Tibial artery (tissue), 4 donors: ENCODE measurements at regions not wholly inside any gene's neighbourhood (a gene's known extent, or its start where the extent isn't known, plus 50 kb on each side); places are given as distances from the start of the nearest gene placed in this dataset.

ENCODE experiments used
- DNase-seq, 2 donors: peaks; one replicate each; pipeline ENCODE4 v3.0.0-alpha.2; 2019
- H3K27ac ChIP-seq, 2 donors: fragments of 200-600 bp; sonication (generic) in 1 of 2; 1 replicate in 1 of 2; 2 replicates in 1 of 2; pipeline ENCODE4 v1.5.1; 2018 to 2019; ENCODE audit warnings: mild to moderate bottlenecking in 1 of 2
- H3K27me3 ChIP-seq, 2 donors: fragments of 200-600 bp; sonication (generic) in 1 of 2; one replicate each; pipeline versions ENCODE4 v1.5.1 to v1.6.0; 2016 to 2019
- H3K36me3 ChIP-seq, 3 donors: fragments of 200-600 bp; sonication (generic) in 2 of 3; one replicate each; pipeline ENCODE4 v1.5.1; 2016 to 2019; ENCODE audit warnings: mild to moderate bottlenecking in 2 of 3
- H3K4me1 ChIP-seq, 4 donors: fragments of 200-600 bp; sonication (generic) in 2 of 4; 1 replicate in 3 of 4; 2 replicates in 1 of 4; pipeline ENCODE4 v1.5.1; 2016 to 2019
- H3K4me3 ChIP-seq, 2 donors: fragments of 200-600 bp; sonication (generic) in 1 of 2; 1 replicate in 1 of 2; 2 replicates in 1 of 2; pipeline ENCODE4 v1.5.1; 2018 to 2019; ENCODE audit warnings: mild to moderate bottlenecking in 2 of 2
- H3K9me3 ChIP-seq, 3 donors: fragments of 200-600 bp; sonication (generic) in 1 of 3; one replicate each; pipeline ENCODE4 v1.5.1; 2016 to 2019
- intact Hi-C: fragments of 100-400 bp; cut with DNase I; formaldehyde crosslinking; loops from one replicate; pipeline ENCODE4 v1.15.0; 2023; ENCODE audit warnings: low total_unique reads
- TF ChIP-seq, protein P1 (sequence below), 2 experiments: fragments of 200-600 bp in 1 of 2; fragments of 450-650 bp in 1 of 2; IDR thresholded peaks; one replicate each; pipeline ENCODE4 v1.5.1; 2017 to 2019; ENCODE audit warnings: antibody characterized with exemption in 2 of 2, mild to moderate bottlenecking in 1 of 2, moderate library complexity in 1 of 2

DNA sequence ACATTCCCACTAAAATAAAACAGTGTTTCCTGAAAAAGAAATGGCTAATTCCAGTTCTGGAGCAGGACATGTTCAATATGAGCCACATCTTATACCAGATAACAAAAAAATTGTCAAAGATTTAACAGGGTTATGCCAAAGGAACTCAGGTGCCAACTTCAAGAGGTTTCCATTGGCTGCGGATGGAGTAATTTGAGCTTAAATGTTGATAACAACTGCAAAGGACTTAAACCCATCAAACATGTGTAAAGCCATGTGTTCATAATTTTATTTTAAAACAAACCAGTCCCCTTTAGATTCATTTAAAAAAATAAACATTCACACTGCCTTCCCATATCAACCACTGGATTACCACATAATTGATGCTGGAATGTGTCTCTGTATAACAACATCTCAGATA lies 156.4 kb upstream of the PCDH18 start:
- Histone ChIP-seq H3K4me1 (peaks cover 0 to 33% (median 2%) of the 10 kb centered on the region in 4 donors), H3K4me3 (no peak overlapping the region), H3K27ac (peak overlapping the region in 1 of 2 donors; percentile 5), H3K36me3 (no peaks in the 10 kb centered on the region), H3K9me3 (no peaks in the 10 kb centered on the region), H3K27me3 (no peaks in the 10 kb centered on the region)
- intact Hi-C loops: no loop called here
- TF ChIP-seq, protein P1, sequence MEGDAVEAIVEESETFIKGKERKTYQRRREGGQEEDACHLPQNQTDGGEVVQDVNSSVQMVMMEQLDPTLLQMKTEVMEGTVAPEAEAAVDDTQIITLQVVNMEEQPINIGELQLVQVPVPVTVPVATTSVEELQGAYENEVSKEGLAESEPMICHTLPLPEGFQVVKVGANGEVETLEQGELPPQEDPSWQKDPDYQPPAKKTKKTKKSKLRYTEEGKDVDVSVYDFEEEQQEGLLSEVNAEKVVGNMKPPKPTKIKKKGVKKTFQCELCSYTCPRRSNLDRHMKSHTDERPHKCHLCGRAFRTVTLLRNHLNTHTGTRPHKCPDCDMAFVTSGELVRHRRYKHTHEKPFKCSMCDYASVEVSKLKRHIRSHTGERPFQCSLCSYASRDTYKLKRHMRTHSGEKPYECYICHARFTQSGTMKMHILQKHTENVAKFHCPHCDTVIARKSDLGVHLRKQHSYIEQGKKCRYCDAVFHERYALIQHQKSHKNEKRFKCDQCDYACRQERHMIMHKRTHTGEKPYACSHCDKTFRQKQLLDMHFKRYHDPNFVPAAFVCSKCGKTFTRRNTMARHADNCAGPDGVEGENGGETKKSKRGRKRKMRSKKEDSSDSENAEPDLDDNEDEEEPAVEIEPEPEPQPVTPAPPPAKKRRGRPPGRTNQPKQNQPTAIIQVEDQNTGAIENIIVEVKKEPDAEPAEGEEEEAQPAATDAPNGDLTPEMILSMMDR (IDR thresholded peaks at IDR 0.05): no peak
- no peak for DNase-seq

DNA sequence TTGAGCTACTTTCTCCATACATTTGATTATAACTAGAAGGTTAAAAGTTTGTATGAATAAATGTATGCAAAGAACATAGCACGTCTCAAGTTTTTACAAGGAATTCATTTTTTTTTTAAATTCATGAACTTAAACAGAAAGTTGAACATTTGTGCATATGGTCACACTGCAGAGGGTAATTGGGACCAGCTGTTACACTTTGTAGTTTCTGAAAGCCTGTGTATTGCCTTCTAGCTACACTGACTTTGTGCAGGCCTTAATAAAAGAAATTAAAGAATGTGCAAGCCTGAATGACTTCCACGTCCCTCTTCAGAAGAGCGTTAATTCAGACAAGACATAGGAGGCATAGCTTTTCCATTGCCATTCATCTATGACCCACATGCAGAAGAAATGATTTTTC lies 153.1 kb upstream of the PCDH18 start:
- Histone ChIP-seq H3K27me3 (no peaks in the 10 kb centered on the region), H3K4me1 (peaks cover 0 to 9% (median 2%) of the 10 kb centered on the region in 4 donors), H3K36me3 (no peaks in the 10 kb centered on the region), H3K4me3 (no peak overlapping the region), H3K9me3 (no peaks in the 10 kb centered on the region), H3K27ac (no peak overlapping the region)
- intact Hi-C loops: no loop called here
- DNase-seq: no peak
- TF ChIP-seq, protein P1 (IDR thresholded peaks at IDR 0.05): no peak

DNA sequence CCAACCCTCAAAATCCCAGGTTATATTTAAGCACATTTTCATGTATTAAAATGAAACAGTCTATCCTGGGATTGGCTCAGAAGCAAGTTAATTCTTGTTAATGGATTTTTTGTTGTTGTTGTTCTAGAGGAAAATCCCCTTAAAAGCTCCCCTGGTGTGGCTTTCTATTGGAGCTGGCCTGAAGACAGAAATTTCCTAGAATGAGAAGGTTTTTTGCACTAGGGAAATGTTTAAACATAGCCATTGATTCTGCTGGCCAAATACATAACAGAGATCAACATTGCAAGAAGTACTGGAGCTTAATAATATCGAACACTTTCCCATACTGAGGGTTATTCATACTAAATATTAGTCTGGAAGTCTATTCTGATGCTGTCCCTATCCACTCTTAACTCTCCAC lies 148.8 kb upstream of the PCDH18 start:
- Histone ChIP-seq H3K27ac (no peak overlapping the region), H3K27me3 (no peaks in the 10 kb centered on the region), H3K9me3 (no peaks in the 10 kb centered on the region), H3K36me3 (no peaks in the 10 kb centered on the region), H3K4me1 (peaks cover 0 to 23% (median 7%) of the 10 kb centered on the region in 4 donors), H3K4me3 (no peak overlapping the region)
- TF ChIP-seq, protein P1 (IDR thresholded peaks at IDR 0.05): no peak
- intact Hi-C loops: no loop called here
- DNase-seq: no peak

DNA sequence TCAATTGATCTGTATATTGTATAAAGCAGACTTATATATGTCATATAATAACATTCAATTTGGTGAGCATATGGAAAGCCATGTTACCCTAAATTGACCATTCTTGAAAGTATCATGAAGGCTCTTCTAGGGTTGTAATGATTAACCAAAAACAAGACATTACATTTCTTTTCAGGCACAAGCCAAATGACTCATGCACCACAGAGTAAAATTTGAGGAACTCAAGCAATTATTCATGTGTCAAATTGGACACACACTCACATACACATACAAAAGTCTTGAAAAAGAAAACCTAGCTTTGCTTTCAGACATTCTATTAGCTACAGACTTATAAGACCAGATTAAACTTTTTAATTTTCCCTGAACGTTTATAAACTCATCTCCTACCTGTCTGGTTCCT lies 146.5 kb upstream of the PCDH18 start:
- TF ChIP-seq, protein P1 (IDR thresholded peaks at IDR 0.05): no peak
- DNase-seq: no peak
- intact Hi-C loops: no loop called here
- peaks cover 0 to 23% (median 7%) of the 10 kb centered on the region in 4 donors for H3K4me1 ChIP-seq
- H3K36me3 ChIP-seq: no peaks in the 10 kb centered on the region
- no peak overlapping the region for H3K4me3 ChIP-seq
- H3K9me3 ChIP-seq: no peaks in the 10 kb centered on the region
- H3K27ac ChIP-seq: peak overlapping the region in 1 of 2 donors; percentile 12
- H3K27me3 ChIP-seq: no peaks in the 10 kb centered on the region

DNA sequence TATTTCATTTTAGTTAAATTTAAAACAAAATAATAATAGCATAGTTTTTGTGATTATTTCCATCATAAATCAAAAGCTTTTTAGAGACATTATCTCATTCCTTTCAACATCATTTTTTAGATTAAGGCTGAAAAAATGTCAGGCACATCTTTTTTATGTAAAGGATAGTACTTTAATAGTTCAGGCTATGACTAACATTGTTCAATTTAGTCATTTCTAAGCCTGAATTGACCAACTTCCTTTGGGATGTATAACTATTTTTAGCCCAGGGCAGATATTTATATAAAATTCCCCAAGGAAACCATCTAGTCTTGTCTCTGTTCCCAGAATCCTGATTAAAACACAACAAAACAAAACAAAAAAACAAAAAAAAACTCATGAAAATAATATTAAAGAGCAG lies 145.6 kb upstream of the PCDH18 start:
- Histone ChIP-seq H3K36me3 (no peaks in the 10 kb centered on the region), H3K9me3 (no peaks in the 10 kb centered on the region), H3K4me1 (peaks cover 0 to 23% (median 7%) of the 10 kb centered on the region in 4 donors), H3K27me3 (no peaks in the 10 kb centered on the region), H3K4me3 (no peak overlapping the region), H3K27ac (peak overlapping the region in 1 of 2 donors; percentile 0)
- TF ChIP-seq, protein P1 (IDR thresholded peaks at IDR 0.05): no peak
- intact Hi-C loops: no loop called here
- DNase-seq: no peak
